GM12891 (cell line): ENCODE measurements at regions not wholly inside any gene's neighbourhood (a gene's known extent, or its start where the extent isn't known, plus 50 kb on each side); places are given as distances from the start of the nearest gene placed in this dataset.
"Not testable (repeated sequence)": the region's sequence is repeated elsewhere in the genome, so short reads cannot be mapped to it uniquely, and the experiment has no call there.

ENCODE experiments used
- DNase-seq: peaks from one replicate; pipeline ENCODE4 v3.0.0; 2011; ENCODE audit warnings: low spot score; ENCODE audit not compliant: insufficient read length
- FAIRE-seq: peaks from 2 replicates; lab custom pipeline; 2011; peaks lifted over from hg19 to GRCh38; lab: Jason Lieb, UNC
- PAX5 ChIP-seq: IDR thresholded peaks from 2 replicates; pipeline ENCODE4 v1.6.1; 2011; ENCODE audit warnings: low read length, moderate library complexity, mild to moderate bottlenecking; ENCODE audit not compliant: insufficient read depth, severe bottlenecking
- POLR2A ChIP-seq: IDR thresholded peaks from 2 replicates; pipeline ENCODE4 v1.6.1; 2011; ENCODE audit warnings: low read depth, low read length, control low read depth
- POLR2AphosphoS5 ChIP-seq: IDR thresholded peaks from 2 replicates; pipeline ENCODE4 v1.6.1; 2011; ENCODE audit warnings: low read depth, low read length, control low read depth
- POU2F2 ChIP-seq: IDR thresholded peaks from 2 replicates; pipeline ENCODE4 v1.6.1; 2011; ENCODE audit warnings: low read depth, mild to moderate bottlenecking, control low read depth, low read length, moderate library complexity
- SPI1 ChIP-seq: IDR thresholded peaks from 2 replicates; pipeline ENCODE4 v1.6.1; 2011; ENCODE audit warnings: low read depth, low read length, control low read depth
- TAF1 ChIP-seq: IDR thresholded peaks from 2 replicates; pipeline ENCODE4 v1.6.1; 2011; ENCODE audit warnings: low read depth, low read length, control low read depth

GRCh38 chr19:34017601-34018000 is 154.7 kb upstream of the LSM14A start:
- no peak for FAIRE-seq
- TF ChIP-seq PAX5 (no peak), POLR2A (no peak)
- DNase-seq = no peak

- TF ChIP-seq POU2F2 = no peak
- TF ChIP-seq POLR2A = no peak
- no peak for TF ChIP-seq TAF1
- no peak for TF ChIP-seq POLR2AphosphoS5
- TF ChIP-seq SPI1 = no peak
- no peak for TF ChIP-seq PAX5
- no peak for DNase-seq
- FAIRE-seq = no peak
Observed at GRCh38 chr19:34018546-34018945, 153.8 kb upstream of the LSM14A start.

- FAIRE-seq = no peak
- TF ChIP-seq POLR2A = no peak
- no peak for TF ChIP-seq POU2F2
- no peak for TF ChIP-seq TAF1
- no peak for TF ChIP-seq SPI1
- no peak for TF ChIP-seq PAX5
- TF ChIP-seq POLR2AphosphoS5 = no peak
Observed at GRCh38 chr19:34023381-34023780, 148.9 kb upstream of the LSM14A start.

GRCh38 chr19:34033880-34034279 is 138.4 kb upstream of the LSM14A start:
- DNase-seq (no peak), FAIRE-seq (no peak)
- TF ChIP-seq POLR2AphosphoS5 (no peak), POLR2A (no peak), POU2F2 (no peak), SPI1 (no peak), TAF1 (no peak), PAX5 (no peak)

More at GRCh38 chr19:34023381-34023780, 148.9 kb upstream of the LSM14A start:
- no peak for DNase-seq

- TF ChIP-seq TAF1 = no peak
- TF ChIP-seq POLR2A = no peak
- TF ChIP-seq POLR2AphosphoS5 = no peak
- TF ChIP-seq POU2F2 = no peak
- no peak for TF ChIP-seq PAX5
- TF ChIP-seq SPI1 = no peak
- FAIRE-seq (no peak), DNase-seq (no peak)
Observed at GRCh38 chr19:34034318-34034846, 137.9 kb upstream of the LSM14A start.

- FAIRE-seq = no peak
- peak; percentile 38 for DNase-seq
- TF ChIP-seq PAX5 (no peak), SPI1 (no peak), TAF1 (no peak), POLR2AphosphoS5 (no peak)
Observed at GRCh38 chr19:34041925-34042521, 130.3 kb upstream of the LSM14A start.

- DNase-seq (no peak), FAIRE-seq (no peak)
- TF ChIP-seq PAX5 (no peak), POU2F2 (no peak), TAF1 (no peak), SPI1 (no peak), POLR2AphosphoS5 (no peak), POLR2A (no peak)
Observed at GRCh38 chr19:34044021-34044420, 128.3 kb upstream of the LSM14A start.

GRCh38 chr19:34049944-34050343 is 122.4 kb upstream of the LSM14A start:
- FAIRE-seq = no peak
- no peak for DNase-seq
- TF ChIP-seq POU2F2 (no peak), TAF1 (no peak), POLR2A (no peak), POLR2AphosphoS5 (no peak), SPI1 (no peak)

GRCh38 chr19:34050430-34050829 is 121.9 kb upstream of the LSM14A start:
- not testable (repeated sequence) for DNase-seq, FAIRE-seq

- DNase-seq = no peak
- TF ChIP-seq PAX5 (no peak), SPI1 (no peak), POU2F2 (no peak), POLR2AphosphoS5 (no peak), POLR2A (no peak), TAF1 (no peak)
- FAIRE-seq = no peak
Observed at GRCh38 chr19:34051255-34051654, 121.0 kb upstream of the LSM14A start.
